IMR-90 (cell line): ENCODE measurements at regions not wholly inside any gene's neighbourhood (a gene's known extent, or its start where the extent isn't known, plus 50 kb on each side); places are given as distances from the start of the nearest gene placed in this dataset.
A peak's percentile ranks its signal among the peaks of the same experiment; 100 is the strongest.

Experiments
- ATAC-seq: fragments of 200-7000 bp; cut with Tn5 transposase; 2 replicates; pipeline ENCODE4 v1.9.1; 2020; ENCODE audit warnings: low read depth, mild to moderate bottlenecking, moderate library complexity
- BruUV-seq: library from RNA; stranded (reverse); fragments of 400-500 nt; replicated peaks from 2 replicates; lab custom pipeline; 2021; lab: Mats Ljungman, UMichigan
- CTCF ChIA-PET: fragments of 300-600 bp; formaldehyde crosslinking; extraction: SDS; loops from one replicate; lab custom pipeline; 2021; ENCODE audit warnings: antibody characterized with exemption; lab: Yijun Ruan, JAX
- POLR2A ChIA-PET: fragments of 300-600 bp; sonication (Branson Sonifier 250); formaldehyde crosslinking; loops from one replicate; lab custom pipeline; 2022; ENCODE audit warnings: antibody characterized with exemption; ENCODE audit not compliant: unreplicated experiment; lab: Charles Lee
- DNase-seq: peaks from one replicate; pipeline ENCODE4 v3.0.0; 2013
- H2AFZ ChIP-seq: replicated peaks from 2 replicates; pipeline ENCODE3; 2013; ENCODE audit warnings: low read length, mild to moderate bottlenecking; ENCODE audit not compliant: poor library complexity
- H2AK5ac ChIP-seq: 2 replicates; pipeline ENCODE4 v1.6.1; 2013; ENCODE audit warnings: low read depth, low read length, inconsistent platforms
- H2AK9ac ChIP-seq: replicated peaks from 2 replicates; pipeline ENCODE3; 2013; ENCODE audit warnings: mild to moderate bottlenecking, low read depth, low read length, moderate library complexity; ENCODE audit not compliant: poor library complexity
- H2BK120ac ChIP-seq: 2 replicates; pipeline ENCODE4 v1.6.1; 2013; ENCODE audit warnings: low read depth, low read length, inconsistent platforms
- H2BK15ac ChIP-seq: 3 replicates; pipeline ENCODE4 v1.6.1; 2013; ENCODE audit warnings: low read depth, low read length, inconsistent platforms
- H2BK20ac ChIP-seq: 2 replicates; pipeline ENCODE4 v1.6.1; 2013; ENCODE audit warnings: low read depth, mild to moderate bottlenecking, inconsistent platforms, low read length, moderate library complexity
- H2BK5ac ChIP-seq: 2 replicates; pipeline ENCODE4 v1.6.1; 2013; ENCODE audit warnings: mild to moderate bottlenecking, low read depth, low read length, inconsistent platforms; ENCODE audit not compliant: poor library complexity, severe bottlenecking
- H3K14ac ChIP-seq: replicated peaks from 2 replicates; pipeline ENCODE4 v1.6.1; 2013; ENCODE audit warnings: low read depth, low read length, inconsistent platforms
- H3K18ac ChIP-seq: 2 replicates; pipeline ENCODE4 v1.6.1; 2013; ENCODE audit warnings: low read depth, low read length, control low read depth
- H3K23ac ChIP-seq: 2 replicates; pipeline ENCODE4 v1.6.1; 2013; ENCODE audit warnings: low read depth, low read length, inconsistent platforms
- H3K27ac ChIP-seq: 2 replicates; pipeline ENCODE4 v1.5.1; 2013; ENCODE audit warnings: mild to moderate bottlenecking, control low read depth, low read length; ENCODE audit not compliant: insufficient read depth
- H3K27me3 ChIP-seq: 2 replicates; pipeline ENCODE4 v1.6.1; 2013; ENCODE audit warnings: low read length; ENCODE audit not compliant: control insufficient read depth, insufficient read depth
- H3K36me3 ChIP-seq: 2 replicates; pipeline ENCODE4 v1.6.1; 2013; ENCODE audit warnings: low read length, mixed read lengths; ENCODE audit not compliant: control insufficient read depth, insufficient read depth
- H3K4ac ChIP-seq: 2 replicates; pipeline ENCODE4 v1.6.1; 2013; ENCODE audit warnings: low read depth, low read length, inconsistent platforms
- H3K4me1 ChIP-seq: 2 replicates; pipeline ENCODE4 v1.6.1; 2013; ENCODE audit warnings: low read length, mixed read lengths; ENCODE audit not compliant: control insufficient read depth, insufficient read depth
- H3K4me2 ChIP-seq: 2 replicates; pipeline ENCODE4 v1.6.1; 2013; ENCODE audit warnings: low read depth, mild to moderate bottlenecking, control low read depth, low read length, moderate library complexity
- H3K4me3 ChIP-seq: 2 replicates; pipeline ENCODE4 v1.5.1; 2013; ENCODE audit warnings: low read depth, mild to moderate bottlenecking, control low read depth, low read length, moderate library complexity; ENCODE audit not compliant: insufficient read depth
- H3K56ac ChIP-seq: 2 replicates; pipeline ENCODE4 v1.6.1; 2013; ENCODE audit warnings: low read length, inconsistent platforms; ENCODE audit not compliant: insufficient read depth; ENCODE audit errors: extremely low read depth
- H3K79me1 ChIP-seq, 2 experiments: 2 replicates each; pipeline ENCODE4 v1.6.1; 2013; ENCODE audit warnings: low read length in 2 of 2, inconsistent platforms in 1 of 2, low read depth in 1 of 2
- H3K9ac ChIP-seq: 2 replicates; pipeline ENCODE4 v1.6.1; 2013; ENCODE audit warnings: low read depth, low read length, control low read depth
- H3K9me1 ChIP-seq: 2 replicates; pipeline ENCODE4 v1.6.1; 2013; ENCODE audit warnings: low read length, inconsistent platforms; ENCODE audit not compliant: insufficient read depth
- H3K9me3 ChIP-seq: 2 replicates; pipeline ENCODE4 v1.6.1; 2013; ENCODE audit warnings: low read length; ENCODE audit not compliant: control insufficient read depth, insufficient read depth
- H4K20me1 ChIP-seq: 2 replicates; pipeline ENCODE4 v1.6.1; 2013; ENCODE audit warnings: low read length, inconsistent platforms; ENCODE audit not compliant: insufficient read depth
- H4K5ac ChIP-seq: 2 replicates; pipeline ENCODE4 v1.6.1; 2013; ENCODE audit warnings: mild to moderate bottlenecking, low read depth, low read length, control low read depth
- H4K8ac ChIP-seq, 2 experiments: 2 replicates each; pipeline ENCODE4 v1.6.1; 2013; ENCODE audit warnings: low read depth in 2 of 2, low read length in 2 of 2, control low read depth in 1 of 2, inconsistent platforms in 1 of 2
- H4K91ac ChIP-seq: 2 replicates; pipeline ENCODE4 v1.6.1; 2013; ENCODE audit warnings: low read depth, low read length, inconsistent platforms; ENCODE audit not compliant: insufficient read depth
- CEBPB ChIP-seq: IDR thresholded peaks from 2 replicates; pipeline ENCODE4 v1.6.1; 2012; ENCODE audit warnings: low read depth, low read length, improper control_type of control experiment
- MXI1 ChIP-seq: IDR thresholded peaks from 2 replicates; pipeline ENCODE4 v1.6.1; 2012; ENCODE audit warnings: low read depth, mild to moderate bottlenecking, low read length, moderate library complexity, borderline replicate concordance
- WGBS, 2 experiments: methylation state at CpG; one replicate each; pipeline versions ENCODE4 v1.1.5 to v1.1.7; 2013; ENCODE audit warnings: missing lambda C conversion rate in 2 of 2; ENCODE audit not compliant: insufficient read length in 1 of 2; ENCODE audit errors: extremely low coverage in 2 of 2; 5-methylcytosine and 5-hydroxymethylcytosine counted together
- dilution Hi-C: fragments of 300-500 bp; cut with HindIII; formaldehyde crosslinking; loops from one replicate; pipeline ENCODE4 v1.14.3; 2018; ENCODE audit warnings: low sequenced_read_pairs; ENCODE audit not compliant: unreplicated experiment
- in situ Hi-C: fragments of 300-500 bp; cut with MboI; formaldehyde crosslinking; loops from 3 replicates; pipeline ENCODE4 v1.14.3; 2019; ENCODE audit warnings: low sequenced_read_pairs, inconsistent platforms, mixed read lengths
- intact Hi-C: fragments of 100-400 bp; cut with micrococcal nuclease; formaldehyde crosslinking; loops from 2 replicates; pipeline ENCODE4 v1.10.0; 2022

DNA sequence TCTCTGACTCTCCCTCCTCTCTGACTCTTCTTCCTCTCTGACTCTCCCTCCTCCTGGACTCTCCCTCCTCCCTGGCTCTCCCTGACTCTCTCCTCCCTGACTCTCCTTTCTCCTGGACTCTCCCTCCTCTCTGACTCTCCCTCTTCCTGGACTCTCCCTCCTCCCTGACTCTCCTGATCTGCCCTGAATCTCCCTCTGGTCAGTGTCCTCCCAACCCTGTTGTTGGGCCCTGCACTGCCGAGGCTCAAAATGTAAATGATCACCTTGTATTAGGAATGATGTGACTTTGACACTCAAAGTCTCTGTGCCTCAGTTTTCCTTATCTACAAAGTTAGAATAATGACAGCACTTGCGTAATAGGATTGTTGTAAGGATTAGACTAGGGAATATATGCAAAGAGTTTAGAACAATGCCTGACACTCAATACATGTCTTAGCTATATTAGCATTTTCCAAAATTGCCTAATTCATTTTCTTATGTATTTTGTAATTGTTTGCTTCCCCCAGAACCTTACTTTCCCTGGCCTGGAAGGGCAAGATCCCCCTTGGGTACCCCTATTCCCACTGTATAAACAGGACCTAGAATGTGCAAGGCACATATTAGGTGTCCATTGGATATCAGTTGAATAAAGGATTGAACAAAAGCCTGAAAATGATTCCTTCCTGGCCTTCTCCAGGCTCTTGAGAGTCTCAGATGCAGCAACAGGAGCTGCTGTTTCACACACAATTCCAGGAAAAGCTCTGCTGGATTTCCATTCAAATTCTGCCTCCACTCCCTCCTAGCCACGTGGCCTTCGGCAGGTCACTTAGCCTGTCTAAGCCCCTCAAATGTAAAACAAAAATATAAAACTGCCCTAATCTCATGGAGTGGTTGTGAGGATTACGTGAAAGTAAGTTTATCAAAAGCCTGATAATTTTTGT, 170.1 kb downstream of the INHBB start:
- Histone ChIP-seq H4K8ac (no peak overlapping the region), H3K9me1 (no peaks in the 10 kb centered on the region), H2AK5ac (no peak overlapping the region), H3K23ac (no peak overlapping the region), H3K56ac (no peak overlapping the region), H2BK15ac (no peak overlapping the region), H3K36me3 (no peaks in the 10 kb centered on the region), H3K4me2 (no peak overlapping the region), H4K20me1 (no peaks in the 10 kb centered on the region), H2BK120ac (no peak overlapping the region), H3K4me3 (no peak overlapping the region), H4K91ac (no peak overlapping the region), H3K9ac (no peak overlapping the region), H2AFZ (no peak overlapping the region), H4K5ac (no peak overlapping the region), H3K4ac (no peak overlapping the region), H2BK20ac (no peak overlapping the region), H3K79me1 (no peaks in the 10 kb centered on the region), H2BK5ac (no peak overlapping the region), H3K9me3 (no peaks in the 10 kb centered on the region), H2AK9ac (no peak overlapping the region), H3K14ac (no peak overlapping the region), H3K4me1 (0 out of 2 replicates have a peak, but pooled peaks cover 1% of the 10 kb centered on the region), H3K27ac (no peak overlapping the region), H3K18ac (no peak overlapping the region), H3K27me3 (peaks cover 41% of the 10 kb centered on the region)
- no CpG with 5 or more reads among the region's 5 CpGs for WGBS, 2 experiments
- ChIA-PET CTCF (no interaction called here), POLR2A (no interaction called here)
- in situ Hi-C loops: no loop called here
- dilution Hi-C loops: no loop called here
- ATAC-seq (no peak), DNase-seq (no peak)
- BruUV-seq: no TSS peak
- intact Hi-C loops: no loop called here
- peak; percentile 62; the same call in 1 of the 2 replicates for TF ChIP-seq CEBPB
- TF ChIP-seq MXI1: no peak
